Activated CD4-positive, alpha-beta T cell treated with anti-CD3 and anti-CD28 coated beads for 4 hours (primary cell): ENCODE measurements at regions not wholly inside any gene's neighbourhood (a gene's known extent, or its start where the extent isn't known, plus 50 kb on each side); places are given as distances from the start of the nearest gene placed in this dataset.

Experiments
- DNase-seq, 2 donors: peaks; one replicate each; pipeline ENCODE4 v3.0.0-alpha.2; 2020

GRCh38 chr5:167953151-167953798 lies 338.2 kb upstream of the WWC1 start:
- no peak for DNase-seq

- DNase-seq, result no peak
Measured at GRCh38 chr5:167961731-167962130, 329.7 kb upstream of the WWC1 start.

GRCh38 chr5:167964529-167964928 lies 326.9 kb upstream of the WWC1 start:
- DNase-seq, result no peak

GRCh38 chr5:167965710-167966109 lies 325.7 kb upstream of the WWC1 start:
- no peak for DNase-seq

GRCh38 chr5:167966979-167967378 lies 324.5 kb upstream of the WWC1 start:
- DNase-seq, result no peak

- no peak for DNase-seq
Measured at GRCh38 chr5:167967494-167968177, 323.8 kb upstream of the WWC1 start.

- no peak for DNase-seq
Measured at GRCh38 chr5:167968837-167969236, 322.6 kb upstream of the WWC1 start.

GRCh38 chr5:167969998-167970397 lies 321.4 kb upstream of the WWC1 start:
- no peak for DNase-seq

GRCh38 chr5:167971706-167972105 lies 319.7 kb upstream of the WWC1 start:
- no peak for DNase-seq

- no peak for DNase-seq
Measured at GRCh38 chr5:167973126-167973525, 318.3 kb upstream of the WWC1 start.

GRCh38 chr5:167984951-167985350 lies 306.5 kb upstream of the WWC1 start:
- DNase-seq, result no peak

GRCh38 chr5:167985373-167985772 lies 306.1 kb upstream of the WWC1 start:
- DNase-seq, result no peak

GRCh38 chr5:167987490-167988280 lies 303.8 kb upstream of the WWC1 start:
- no peak for DNase-seq

GRCh38 chr5:167992868-167993267 lies 298.6 kb upstream of the WWC1 start:
- DNase-seq, result no peak

- DNase-seq, result no peak
Measured at GRCh38 chr5:167993771-167994170, 297.7 kb upstream of the WWC1 start.

- no peak for DNase-seq
Measured at GRCh38 chr5:167995844-167996425, 295.5 kb upstream of the WWC1 start.

- DNase-seq, result no peak
Measured at GRCh38 chr5:167998148-167998767, 293.2 kb upstream of the WWC1 start.

GRCh38 chr5:167999182-167999581 lies 292.3 kb upstream of the WWC1 start:
- no peak for DNase-seq

GRCh38 chr5:168001318-168001717 lies 290.1 kb upstream of the WWC1 start:
- DNase-seq, result no peak

GRCh38 chr5:168002116-168002515 lies 289.3 kb upstream of the WWC1 start:
- no peak for DNase-seq

- no peak for DNase-seq
Measured at GRCh38 chr5:168005093-168005492, 286.4 kb upstream of the WWC1 start.

- no peak for DNase-seq
Measured at GRCh38 chr5:168005936-168006335, 285.5 kb upstream of the WWC1 start.

- DNase-seq, result no peak
Measured at GRCh38 chr5:168006456-168007130, 284.9 kb upstream of the WWC1 start.
